HEK293T (cell line): ENCODE measurements at regions not wholly inside any gene's neighbourhood (a gene's known extent, or its start where the extent isn't known, plus 50 kb on each side); places are given as distances from the start of the nearest gene placed in this dataset.

Source experiments
- BHLHE40 ChIP-seq: fragments of 450-650 bp; IDR thresholded peaks from 2 replicates; pipeline ENCODE4 v1.6.1; 2016; ENCODE audit warnings: mild to moderate bottlenecking, moderate library complexity, borderline replicate concordance
- FOXA1 ChIP-seq: fragments of 450-650 bp; IDR thresholded peaks from 2 replicates; pipeline ENCODE4 v1.6.1; 2016; ENCODE audit warnings: mild to moderate bottlenecking
- HDGF ChIP-seq: fragments of 450-650 bp; IDR thresholded peaks from 2 replicates; pipeline ENCODE4 v1.6.1; 2017; ENCODE audit warnings: antibody characterized with exemption, borderline replicate concordance
- LEF1 ChIP-seq: fragments of 450-650 bp; IDR thresholded peaks from 2 replicates; pipeline ENCODE4 v1.6.1; 2017; ENCODE audit warnings: mild to moderate bottlenecking, borderline replicate concordance
- SUZ12 ChIP-seq: fragments of 450-650 bp; IDR thresholded peaks from 2 replicates; pipeline ENCODE4 v1.6.1; 2016; ENCODE audit warnings: mild to moderate bottlenecking
- TARDBP ChIP-seq: fragments of 450-650 bp; IDR thresholded peaks from 2 replicates; pipeline ENCODE4 v1.6.1; 2016

DNA sequence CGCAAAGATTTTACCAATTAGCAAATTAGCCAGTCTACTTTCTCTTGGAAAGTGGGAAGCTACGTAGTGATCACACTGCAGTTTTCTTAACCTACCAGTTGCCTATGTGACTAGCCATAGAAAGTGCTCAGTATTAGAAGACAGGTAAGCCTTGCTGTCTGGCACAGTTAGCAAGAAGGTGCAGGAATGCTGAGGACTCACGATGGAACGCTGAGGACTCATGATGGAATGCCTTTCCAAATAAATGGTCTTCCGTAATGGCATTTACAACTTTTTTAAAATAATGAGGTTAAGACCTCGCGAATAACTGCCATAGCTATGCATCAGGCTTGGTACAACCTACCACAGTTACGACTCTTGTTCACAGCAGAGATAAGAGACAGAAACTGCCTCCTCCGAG is 1645.6 kb upstream of the MIR17HG start:
- TF ChIP-seq HDGF (no peak), LEF1 (no peak), BHLHE40 (no peak), TARDBP (no peak), SUZ12 (no peak), FOXA1 (no peak)
